ENCODE measurements at regions not wholly inside any gene's neighbourhood (a gene's known extent, or its start where the extent isn't known, plus 50 kb on each side); places are given as distances from the start of the nearest gene placed in this dataset.

- TF ChIP-seq ZNF225 (CRISPR knock-in tag; IDR thresholded peaks at IDR 0.05), result no peak
- no peak for TF ChIP-seq PRPF4 (IDR thresholded peaks at IDR 0.05; ENCODE audit: low read depth, low read length, poor library complexity, severe bottlenecking)
- no peak for TF ChIP-seq CTCF (CRISPR knock-in tag; IDR thresholded peaks at IDR 0.05)
- TF ChIP-seq HDAC6 (IDR thresholded peaks at IDR 0.05; ENCODE audit: low read depth, low read length), result no peak
- TF ChIP-seq MYC (CRISPR knock-in tag; IDR thresholded peaks at IDR 0.05; ENCODE audit: borderline replicate concordance), result no peak
- TF ChIP-seq ZNF317 (CRISPR knock-in tag; IDR thresholded peaks at IDR 0.05), result no peak
- no peak for TF ChIP-seq ZNF644 (CRISPR knock-in tag; IDR thresholded peaks at IDR 0.05; ENCODE audit: low read depth)
- TF ChIP-seq TFDP2 (CRISPR knock-in tag; IDR thresholded peaks at IDR 0.05), result no peak
- no peak for TF ChIP-seq SMAD1 (CRISPR knock-in tag; IDR thresholded peaks at IDR 0.05; ENCODE audit: borderline replicate concordance, low read depth)
- TF ChIP-seq ZNF687 (CRISPR knock-in tag; IDR thresholded peaks at IDR 0.05), result no peak
These were observed 440.4 kb downstream of the KIF20B start for GRCh38 chr10:90141791-90142190.

All from HepG2 (cell line).